22Rv1 (cell line): ENCODE measurements at regions not wholly inside any gene's neighbourhood (a gene's known extent, or its start where the extent isn't known, plus 50 kb on each side); places are given as distances from the start of the nearest gene placed in this dataset.

Source experiments
- ZFX ChIP-seq: fragments of 450-650 bp; IDR thresholded peaks from 2 replicates; pipeline ENCODE4 v1.6.1; 2017; ENCODE audit warnings: antibody characterized with exemption, borderline replicate concordance
- TF ChIP-seq, protein P1 (sequence below): fragments of 450-650 bp; IDR thresholded peaks from 2 replicates; pipeline ENCODE4 v1.5.1; 2017; ENCODE audit warnings: mild to moderate bottlenecking

DNA sequence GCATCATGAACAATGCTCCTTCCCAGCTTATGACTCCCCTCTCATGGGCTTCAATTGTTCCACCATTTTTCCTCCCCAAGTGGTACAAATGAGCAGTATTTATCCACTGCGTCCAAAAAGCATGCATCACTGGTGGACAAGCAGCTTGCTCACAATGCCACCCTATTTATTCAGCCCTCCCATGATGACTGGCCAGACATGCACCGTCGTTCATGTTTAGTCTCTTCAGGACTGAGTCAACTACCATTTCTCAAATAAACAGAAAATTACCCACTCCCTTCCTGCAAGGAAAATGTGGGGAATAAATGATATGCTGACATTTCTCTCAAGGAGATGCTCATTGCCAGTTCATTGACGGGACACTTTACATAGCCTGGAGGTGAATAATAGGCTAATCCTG, 300.4 kb downstream of the C6orf118 start:
- TF ChIP-seq, protein P1, sequence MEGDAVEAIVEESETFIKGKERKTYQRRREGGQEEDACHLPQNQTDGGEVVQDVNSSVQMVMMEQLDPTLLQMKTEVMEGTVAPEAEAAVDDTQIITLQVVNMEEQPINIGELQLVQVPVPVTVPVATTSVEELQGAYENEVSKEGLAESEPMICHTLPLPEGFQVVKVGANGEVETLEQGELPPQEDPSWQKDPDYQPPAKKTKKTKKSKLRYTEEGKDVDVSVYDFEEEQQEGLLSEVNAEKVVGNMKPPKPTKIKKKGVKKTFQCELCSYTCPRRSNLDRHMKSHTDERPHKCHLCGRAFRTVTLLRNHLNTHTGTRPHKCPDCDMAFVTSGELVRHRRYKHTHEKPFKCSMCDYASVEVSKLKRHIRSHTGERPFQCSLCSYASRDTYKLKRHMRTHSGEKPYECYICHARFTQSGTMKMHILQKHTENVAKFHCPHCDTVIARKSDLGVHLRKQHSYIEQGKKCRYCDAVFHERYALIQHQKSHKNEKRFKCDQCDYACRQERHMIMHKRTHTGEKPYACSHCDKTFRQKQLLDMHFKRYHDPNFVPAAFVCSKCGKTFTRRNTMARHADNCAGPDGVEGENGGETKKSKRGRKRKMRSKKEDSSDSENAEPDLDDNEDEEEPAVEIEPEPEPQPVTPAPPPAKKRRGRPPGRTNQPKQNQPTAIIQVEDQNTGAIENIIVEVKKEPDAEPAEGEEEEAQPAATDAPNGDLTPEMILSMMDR = no peak
- no peak for TF ChIP-seq ZFX
